ENCODE measurements at regions not wholly inside any gene's neighbourhood (a gene's known extent, or its start where the extent isn't known, plus 50 kb on each side); places are given as distances from the start of the nearest gene placed in this dataset.

GRCh38 chr12:115857160-115857920 is 420.2 kb downstream of the MED13L start:
- DNase-seq = no peak

DNA sequence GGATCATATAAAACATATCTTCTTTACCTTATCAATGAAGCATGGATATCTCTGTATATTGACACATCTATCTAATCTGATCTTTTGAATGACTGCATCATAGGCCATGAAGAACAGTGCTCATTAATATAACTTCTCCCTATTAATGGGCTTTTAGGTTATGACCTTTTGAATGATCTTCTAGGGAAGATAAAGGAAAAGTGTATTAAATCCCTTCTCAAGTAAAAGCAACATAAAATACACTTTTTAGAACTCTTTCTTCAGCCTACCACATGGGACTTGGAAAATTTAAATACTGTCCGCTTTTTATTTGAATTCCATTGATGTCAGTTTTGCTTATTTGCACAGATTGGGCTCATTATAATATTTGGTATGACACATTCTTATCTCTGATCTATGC is 425.4 kb downstream of the MED13L start:
- no peak for DNase-seq

DNA sequence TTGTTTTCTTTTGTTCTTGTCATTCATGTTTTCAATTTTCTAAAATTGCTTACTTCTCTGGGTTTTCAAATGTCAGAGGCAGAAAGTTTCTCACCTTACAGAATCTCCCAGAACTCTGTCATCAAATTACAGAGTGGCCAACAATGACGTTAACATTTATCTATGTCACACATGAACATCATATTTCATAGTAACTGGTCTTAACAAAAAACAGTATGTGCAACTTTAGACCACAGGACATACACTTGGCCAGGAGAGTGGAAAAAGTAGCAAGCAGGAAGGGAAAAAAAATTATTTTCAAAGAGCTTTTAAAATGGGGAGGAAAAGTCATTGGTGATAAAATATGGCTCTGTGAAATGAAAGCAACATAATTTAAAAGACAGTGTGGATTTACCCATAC is 426.5 kb downstream of the MED13L start:
- DNase-seq = no peak

- DNase-seq = no peak
Observed at GRCh38 chr12:115849262-115849943, 428.1 kb downstream of the MED13L start.

- no peak for DNase-seq
Observed at GRCh38 chr12:115847398-115847797, 430.1 kb downstream of the MED13L start.

GRCh38 chr12:115846516-115846915 is 431.0 kb downstream of the MED13L start:
- no peak for DNase-seq

DNA sequence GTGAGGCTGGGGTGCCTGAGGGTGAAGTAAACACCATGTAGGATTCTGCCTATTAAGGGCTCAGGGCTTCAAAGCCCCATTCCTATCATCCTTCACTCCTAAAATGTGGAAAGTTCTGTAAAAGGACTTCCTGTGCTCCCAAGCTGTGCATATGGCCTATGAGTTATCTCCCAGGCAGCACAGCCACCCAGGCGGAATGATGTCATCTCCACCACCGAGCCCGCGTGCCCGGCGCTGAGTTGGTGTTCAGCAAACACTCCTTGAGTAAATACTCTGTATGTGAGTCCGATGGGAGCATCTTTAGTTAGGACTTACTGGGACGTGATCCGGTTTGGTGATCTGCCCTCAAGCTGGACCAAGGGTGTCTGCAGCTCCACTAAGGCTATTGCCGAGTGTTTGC is 437.3 kb downstream of the MED13L start:
- no peak for DNase-seq

DNA sequence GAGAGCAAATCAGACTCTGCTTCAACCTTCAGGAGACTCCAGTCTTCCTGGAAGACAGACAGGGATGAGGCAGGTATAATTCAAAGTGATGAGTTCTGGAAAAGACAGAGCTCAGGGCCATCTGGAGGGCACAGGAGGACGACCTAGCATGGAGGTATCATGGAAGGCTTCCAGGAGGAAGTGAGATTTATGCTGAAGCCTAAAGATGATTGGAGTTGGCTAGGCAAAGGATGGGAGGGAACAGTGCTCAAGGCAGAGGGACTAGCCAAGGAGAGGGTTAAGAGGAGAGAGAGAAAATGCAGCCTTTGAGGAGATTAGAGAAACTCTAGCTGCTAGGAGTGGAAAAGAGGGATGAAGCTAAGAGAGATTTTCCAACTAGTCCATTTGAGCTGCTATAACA is 438.5 kb downstream of the MED13L start:
- DNase-seq = no peak

DNA sequence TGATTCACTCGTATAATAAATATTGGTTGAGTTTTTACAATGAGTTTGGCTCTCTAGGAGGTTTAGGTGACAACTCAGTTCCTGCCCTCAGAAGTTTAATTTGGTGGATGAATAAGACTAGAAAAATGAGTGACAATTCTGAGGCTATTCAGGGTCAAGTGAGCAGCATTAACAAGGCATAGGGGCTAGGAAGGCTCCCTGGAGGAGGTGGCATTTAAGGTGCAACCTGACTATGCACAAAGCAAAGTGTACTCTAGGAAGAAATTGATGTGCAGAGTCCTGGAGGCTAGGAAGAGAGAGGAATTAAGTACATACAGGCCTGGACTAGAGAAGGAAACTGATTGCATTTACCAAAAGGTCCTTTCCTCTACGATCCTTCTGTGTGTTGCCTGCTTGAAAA is 440.3 kb downstream of the MED13L start:
- no peak for DNase-seq

GRCh38 chr12:115835445-115835844 is 442.0 kb downstream of the MED13L start:
- DNase-seq = no peak

DNA sequence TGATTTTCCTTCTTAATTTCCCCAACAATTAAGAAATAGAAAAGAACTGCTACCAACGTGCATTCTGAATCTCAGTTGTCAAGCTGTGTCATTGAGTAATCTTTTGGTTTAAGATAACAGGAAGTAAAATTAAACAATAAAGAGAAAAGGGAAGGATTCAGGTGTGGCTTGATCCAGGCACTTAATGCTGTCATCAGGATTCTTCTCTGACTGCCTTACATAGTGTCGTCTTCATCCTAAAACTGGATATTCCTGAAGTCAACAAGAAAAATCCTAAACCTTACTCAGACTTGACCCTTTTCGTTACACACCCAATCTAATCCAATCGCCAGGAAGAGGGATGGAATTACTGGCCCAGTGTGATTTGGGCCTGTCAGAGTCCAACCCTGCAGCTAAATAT is 443.8 kb downstream of the MED13L start:
- DNase-seq = no peak

DNA sequence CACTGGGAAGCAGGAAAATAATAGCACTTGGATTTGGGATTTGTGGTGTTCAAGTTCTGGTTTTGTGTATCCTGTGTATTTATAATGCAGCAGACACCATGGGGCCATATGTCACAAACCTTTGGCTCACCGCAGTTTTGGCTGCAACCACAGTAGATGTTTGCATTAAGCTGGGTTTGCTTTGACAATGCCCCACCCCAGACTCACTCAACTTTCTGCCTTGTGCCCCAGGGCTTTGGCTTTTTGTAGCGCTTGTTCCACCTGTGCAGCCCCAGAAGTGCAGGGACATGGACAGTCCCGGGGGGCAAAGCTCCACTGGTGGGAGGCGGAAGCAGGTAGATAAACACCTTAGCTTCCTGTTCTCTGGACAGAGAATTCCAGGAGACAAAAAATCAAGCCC is 446.9 kb downstream of the MED13L start:
- DNase-seq = no peak

GRCh38 chr12:115830070-115830469 is 447.4 kb downstream of the MED13L start:
- DNase-seq = no peak

DNA sequence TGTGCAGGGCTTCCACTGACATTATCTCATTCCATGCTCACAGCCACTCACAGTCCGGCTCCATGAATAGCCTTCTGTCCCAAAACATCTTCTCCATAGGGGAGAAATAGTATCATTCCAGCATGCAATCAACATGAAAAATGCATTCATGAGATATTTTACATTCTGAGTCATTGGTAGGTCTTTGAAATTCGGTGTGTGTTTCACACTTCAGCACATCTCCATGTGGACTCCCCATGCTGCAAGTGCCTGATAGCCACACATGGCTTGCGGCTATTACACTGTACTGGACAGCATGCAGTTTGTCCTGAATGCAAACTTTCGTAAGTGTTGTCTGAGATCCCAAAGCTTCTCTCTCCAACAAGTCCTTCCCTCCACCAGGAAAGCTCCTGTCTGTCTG is 449.3 kb downstream of the MED13L start:
- DNase-seq = no peak

GRCh38 chr12:115824936-115825602 is 452.4 kb downstream of the MED13L start:
- DNase-seq = no peak

GRCh38 chr12:115823635-115824034 is 453.9 kb downstream of the MED13L start:
- no peak for DNase-seq

GRCh38 chr12:115820656-115821055 is 456.8 kb downstream of the MED13L start:
- DNase-seq = no peak

GRCh38 chr12:115818973-115819372 is 458.5 kb downstream of the MED13L start:
- DNase-seq = no peak

DNA sequence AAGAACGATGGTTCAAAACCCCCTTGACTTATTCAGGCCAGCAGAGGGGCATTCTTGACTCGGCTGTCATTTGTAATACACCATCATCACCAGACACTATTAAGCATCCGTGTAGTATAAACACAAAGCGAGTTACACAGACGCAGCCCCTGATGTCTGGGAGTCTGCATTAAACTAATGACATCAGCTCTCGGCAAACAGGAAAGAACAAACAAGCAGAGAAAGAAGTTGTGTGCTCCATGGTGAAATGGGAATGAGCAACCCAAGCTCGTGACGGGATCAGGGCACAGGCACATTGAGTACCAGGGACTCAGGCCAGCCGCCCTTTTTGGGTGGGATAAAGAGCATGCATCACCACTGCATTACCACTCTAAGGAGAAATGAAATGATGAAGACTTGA is 460.1 kb downstream of the MED13L start:
- DNase-seq = no peak

GRCh38 chr12:115815924-115816323 is 461.6 kb downstream of the MED13L start:
- DNase-seq = no peak

DNA sequence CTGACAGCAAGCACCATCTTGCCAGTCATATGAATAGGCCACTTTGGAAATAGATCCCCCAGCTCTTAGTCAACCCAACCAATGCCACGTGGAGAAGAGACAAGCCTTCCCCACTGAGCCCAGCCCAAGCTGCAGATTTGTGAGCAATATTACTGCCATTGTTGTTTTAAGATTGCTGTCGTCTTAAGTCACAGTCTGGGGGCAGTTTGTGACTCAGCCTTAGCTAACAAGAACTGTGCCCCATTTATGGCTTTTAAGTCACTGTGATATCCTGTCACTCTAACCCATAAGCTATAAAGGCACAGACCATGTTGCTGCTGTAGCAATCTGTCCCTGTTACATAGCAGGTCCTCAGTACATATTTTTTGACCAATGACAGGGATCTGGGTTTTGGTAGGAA is 464.2 kb downstream of the MED13L start:
- DNase-seq = no peak

- no peak for DNase-seq
Observed at GRCh38 chr12:115811929-115812328, 465.6 kb downstream of the MED13L start.

DNA sequence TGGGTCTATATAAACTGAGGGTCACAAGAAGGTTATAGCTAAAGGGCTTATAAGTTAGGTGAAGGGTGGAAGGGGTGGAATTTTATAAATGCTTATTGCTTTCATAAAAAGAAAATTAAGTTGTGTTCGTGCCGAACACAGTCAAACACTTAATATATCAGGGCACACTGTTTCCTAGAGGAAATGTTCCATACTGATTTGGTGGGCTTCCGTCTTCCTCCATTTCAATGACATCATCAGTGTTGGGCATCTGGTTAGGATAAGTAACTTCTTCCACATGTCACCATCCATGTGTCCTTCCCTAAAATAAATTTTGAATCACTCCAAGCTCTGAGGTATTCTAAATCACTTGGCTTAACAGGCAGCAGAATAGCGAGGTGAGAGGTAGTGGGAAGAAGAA is 466.4 kb downstream of the MED13L start:
- no peak for DNase-seq
